ENCODE measurements at regions not wholly inside any gene's neighbourhood (a gene's known extent, or its start where the extent isn't known, plus 50 kb on each side); places are given as distances from the start of the nearest gene placed in this dataset.

- TF ChIP-seq CTCF (IDR thresholded peaks at IDR 0.05), result no peak
- no peak for TF ChIP-seq POLR2A (IDR thresholded peaks at IDR 0.05)
- no peak for TF ChIP-seq EP300 (IDR thresholded peaks at IDR 0.05)
- no peak for TF ChIP-seq POLR2AphosphoS5 (IDR thresholded peaks at IDR 0.05)
These were observed 733.8 kb downstream of the BRINP1 start for GRCh38 chr9:118635416-118635815.

All from upper lobe of left lung (tissue), 4 donors.